ENCODE measurements at regions not wholly inside any gene's neighbourhood (a gene's known extent, or its start where the extent isn't known, plus 50 kb on each side); places are given as distances from the start of the nearest gene placed in this dataset.

- DNase-seq (ENCODE audit: low read depth, low spot score) (no peak), ATAC-seq (no peak)
- ChIA-PET POLR2A (no interaction called here), CTCF (no interaction called here), RAD21 (ENCODE audit: low non-redundant PET in 1 of 2, low total read pairs in 2 of 2, uncharacterized antibody in 2 of 2, unreplicated experiment in 2 of 2) (no interaction called here)
- H3K27ac ChIP-seq (ENCODE audit: low read depth, low read length) = no peak overlapping the region
- H3K9me3 ChIP-seq (ENCODE audit: control insufficient read depth in 1 of 2, insufficient read depth in 1 of 2, low read depth in 1 of 2, low read length in 2 of 2) = peaks cover 0 to 2% of the 10 kb centered on the region in 2 experiments; a peak in 1 of 4 replicates
- no peaks in the 10 kb centered on the region for H4K20me1 ChIP-seq (ENCODE audit: insufficient read depth)
- BruUV-seq (replicated peaks) = no TSS peak
- H3K4me3 ChIP-seq (replicated peaks in 1 of 2; ENCODE audit: low read depth in 1 of 2, low read length in 2 of 2) = no peak overlapping the region
- peaks cover 2% of the 10 kb centered on the region; the same call in 1 of the 2 replicates for H3K9me2 ChIP-seq (ENCODE audit: insufficient read depth)
- H3K4me1 ChIP-seq (ENCODE audit: control insufficient read depth in 1 of 2, insufficient read depth in 2 of 2, low read length in 2 of 2) = no peaks in the 10 kb centered on the region
- no peaks in the 10 kb centered on the region for H3K79me2 ChIP-seq (ENCODE audit: insufficient read depth, low read length)
- H3K27me3 ChIP-seq (ENCODE audit: insufficient read depth, low read length) = no peaks in the 10 kb centered on the region
- H2AFZ ChIP-seq (ENCODE audit: low read depth, low read length, poor library complexity, severe bottlenecking) = no peak overlapping the region
- no peak overlapping the region for H3K9ac ChIP-seq (ENCODE audit: low read length)
- H3K4me2 ChIP-seq (ENCODE audit: low read length) = no peak overlapping the region
- TF ChIP-seq MAX (IDR thresholded peaks at IDR 0.05) = no peak
- no peak for TF ChIP-seq EZH2 (IDR thresholded peaks at IDR 0.05)
- TF ChIP-seq CTCF (IDR thresholded peaks at IDR 0.05 in 2 of 3, conservative IDR thresholded peaks at IDR 0.05 in 1 of 3; ENCODE audit: borderline replicate concordance in 1 of 3, insufficient read depth in 1 of 3, low read depth in 2 of 3, low read length in 2 of 3) = no peak
- no peak for TF ChIP-seq RAD21 (IDR thresholded peaks at IDR 0.05; ENCODE audit: low read depth)
- no peak for TF ChIP-seq POLR2A (IDR thresholded peaks at IDR 0.05; ENCODE audit: borderline replicate concordance, extremely low read depth, insufficient read depth, insufficient read length)
- TF ChIP-seq TCF7L2 (IDR thresholded peaks at IDR 0.05; ENCODE audit: borderline replicate concordance, extremely low read depth, insufficient read depth, insufficient read length) = no peak
- TF ChIP-seq, protein P1, sequence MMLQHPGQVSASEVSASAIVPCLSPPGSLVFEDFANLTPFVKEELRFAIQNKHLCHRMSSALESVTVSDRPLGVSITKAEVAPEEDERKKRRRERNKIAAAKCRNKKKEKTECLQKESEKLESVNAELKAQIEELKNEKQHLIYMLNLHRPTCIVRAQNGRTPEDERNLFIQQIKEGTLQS (IDR thresholded peaks at IDR 0.05) = no peak
- TF ChIP-seq CEBPB (IDR thresholded peaks at IDR 0.05; ENCODE audit: low read depth) = no peak
- no peak for TF ChIP-seq FOSL1 (IDR thresholded peaks at IDR 0.05; ENCODE audit: low read depth)
- no peak for TF ChIP-seq ELF1 (IDR thresholded peaks at IDR 0.05; ENCODE audit: borderline replicate concordance, low read depth)
- no peak for TF ChIP-seq EZH2phosphoT487 (IDR thresholded peaks at IDR 0.05; ENCODE audit: borderline replicate concordance)
- no peak for TF ChIP-seq JUND (IDR thresholded peaks at IDR 0.05)
- TF ChIP-seq SIN3A (IDR thresholded peaks at IDR 0.05; ENCODE audit: low read depth) = no peak
- TF ChIP-seq POLR2AphosphoS5 (IDR thresholded peaks at IDR 0.05; ENCODE audit: low read depth, low read length) = no peak
- TF ChIP-seq, protein P2, sequence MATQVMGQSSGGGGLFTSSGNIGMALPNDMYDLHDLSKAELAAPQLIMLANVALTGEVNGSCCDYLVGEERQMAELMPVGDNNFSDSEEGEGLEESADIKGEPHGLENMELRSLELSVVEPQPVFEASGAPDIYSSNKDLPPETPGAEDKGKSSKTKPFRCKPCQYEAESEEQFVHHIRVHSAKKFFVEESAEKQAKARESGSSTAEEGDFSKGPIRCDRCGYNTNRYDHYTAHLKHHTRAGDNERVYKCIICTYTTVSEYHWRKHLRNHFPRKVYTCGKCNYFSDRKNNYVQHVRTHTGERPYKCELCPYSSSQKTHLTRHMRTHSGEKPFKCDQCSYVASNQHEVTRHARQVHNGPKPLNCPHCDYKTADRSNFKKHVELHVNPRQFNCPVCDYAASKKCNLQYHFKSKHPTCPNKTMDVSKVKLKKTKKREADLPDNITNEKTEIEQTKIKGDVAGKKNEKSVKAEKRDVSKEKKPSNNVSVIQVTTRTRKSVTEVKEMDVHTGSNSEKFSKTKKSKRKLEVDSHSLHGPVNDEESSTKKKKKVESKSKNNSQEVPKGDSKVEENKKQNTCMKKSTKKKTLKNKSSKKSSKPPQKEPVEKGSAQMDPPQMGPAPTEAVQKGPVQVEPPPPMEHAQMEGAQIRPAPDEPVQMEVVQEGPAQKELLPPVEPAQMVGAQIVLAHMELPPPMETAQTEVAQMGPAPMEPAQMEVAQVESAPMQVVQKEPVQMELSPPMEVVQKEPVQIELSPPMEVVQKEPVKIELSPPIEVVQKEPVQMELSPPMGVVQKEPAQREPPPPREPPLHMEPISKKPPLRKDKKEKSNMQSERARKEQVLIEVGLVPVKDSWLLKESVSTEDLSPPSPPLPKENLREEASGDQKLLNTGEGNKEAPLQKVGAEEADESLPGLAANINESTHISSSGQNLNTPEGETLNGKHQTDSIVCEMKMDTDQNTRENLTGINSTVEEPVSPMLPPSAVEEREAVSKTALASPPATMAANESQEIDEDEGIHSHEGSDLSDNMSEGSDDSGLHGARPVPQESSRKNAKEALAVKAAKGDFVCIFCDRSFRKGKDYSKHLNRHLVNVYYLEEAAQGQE (IDR thresholded peaks at IDR 0.05; ENCODE audit: low read depth) = no peak
- TF ChIP-seq SRF (IDR thresholded peaks at IDR 0.05; ENCODE audit: low read depth) = no peak
- TF ChIP-seq ZFX (IDR thresholded peaks at IDR 0.05) = no peak
- no peak for TF ChIP-seq EGR1 (IDR thresholded peaks at IDR 0.05; ENCODE audit: low read depth)
- no peak for TF ChIP-seq YY1 (IDR thresholded peaks at IDR 0.05; ENCODE audit: extremely low read depth, insufficient replicate concordance, low read depth, low read length)
- TF ChIP-seq ZNF274 (IDR thresholded peaks at IDR 0.05; ENCODE audit: low read depth, low read length) = no peak
- no peaks in the 10 kb centered on the region for H3K36me3 ChIP-seq (ENCODE audit: control insufficient read depth in 1 of 2, insufficient read depth in 2 of 2, low read length in 2 of 2)
- intact Hi-C loops (cut with micrococcal nuclease) = no loop called here
Measured at GRCh38 chr6:82571455-82571854, 207.8 kb downstream of the TPBG start.
